ENCODE measurements at regions not wholly inside any gene's neighbourhood (a gene's known extent, or its start where the extent isn't known, plus 50 kb on each side); places are given as distances from the start of the nearest gene placed in this dataset.
A peak's percentile ranks its signal among the peaks of the same experiment; 100 is the strongest.
"Not testable (repeated sequence)": the region's sequence is repeated elsewhere in the genome, so short reads cannot be mapped to it uniquely, and the experiment has no call there.

- TF ChIP-seq CTCF (IDR thresholded peaks at IDR 0.05; ENCODE audit: low read depth, low read length) = peak; percentile 21; the same call in 1 of the 2 replicates
- no peak overlapping the region for H3K4me3 ChIP-seq (ENCODE audit: low read depth, low read length)
These were observed 180.3 kb upstream of the RTL1 start for GRCh38 chr14:101083564-101084435.

GRCh38 chr14:101084436-101084826 lies 180.9 kb upstream of the RTL1 start:
- no peak for TF ChIP-seq CTCF (IDR thresholded peaks at IDR 0.05; ENCODE audit: low read depth, low read length)
- H3K4me3 ChIP-seq (ENCODE audit: low read depth, low read length) = no peak overlapping the region

- no peak overlapping the region for H3K4me3 ChIP-seq (ENCODE audit: low read depth, low read length)
- no peak for TF ChIP-seq CTCF (IDR thresholded peaks at IDR 0.05; ENCODE audit: low read depth, low read length)
These were observed 183.4 kb upstream of the RTL1 start for GRCh38 chr14:101086926-101087325.

- no peak for TF ChIP-seq CTCF (IDR thresholded peaks at IDR 0.05; ENCODE audit: low read depth, low read length)
- H3K4me3 ChIP-seq (ENCODE audit: low read depth, low read length) = no peak overlapping the region
These were observed 184.3 kb upstream of the RTL1 start for GRCh38 chr14:101087614-101088394.

- no peak overlapping the region for H3K4me3 ChIP-seq (ENCODE audit: low read depth, low read length)
- no peak for TF ChIP-seq CTCF (IDR thresholded peaks at IDR 0.05; ENCODE audit: low read depth, low read length)
These were observed 184.8 kb upstream of the RTL1 start for GRCh38 chr14:101088395-101088667.

GRCh38 chr14:101088714-101089113 lies 185.2 kb upstream of the RTL1 start:
- no peak for TF ChIP-seq CTCF (IDR thresholded peaks at IDR 0.05; ENCODE audit: low read depth, low read length)
- no peak overlapping the region for H3K4me3 ChIP-seq (ENCODE audit: low read depth, low read length)

GRCh38 chr14:101090478-101090877 lies 187.0 kb upstream of the RTL1 start:
- H3K4me3 ChIP-seq (ENCODE audit: low read depth, low read length) = not testable (repeated sequence)
